Gastrocnemius medialis (tissue), 4 donors: ENCODE measurements at regions not wholly inside any gene's neighbourhood (a gene's known extent, or its start where the extent isn't known, plus 50 kb on each side); places are given as distances from the start of the nearest gene placed in this dataset.

Source experiments
- CTCF ChIP-seq, 5 experiments: fragments of 450-650 bp in 3 of 5; fragments of 200-600 bp in 2 of 5; sonication (generic) in 2 of 5; IDR thresholded peaks in 4 of 5; conservative IDR thresholded peaks in 1 of 5; 1 replicate in 4 of 5; 2 replicates in 1 of 5; pipeline ENCODE4 v1.5.1; 2016 to 2019; ENCODE audit warnings: antibody characterized with exemption in 5 of 5, mild to moderate bottlenecking in 3 of 5, moderate library complexity in 3 of 5
- POLR2A ChIP-seq, 2 donors: fragments of 450-650 bp; IDR thresholded peaks; one replicate each; pipeline ENCODE4 v1.6.1; 2017; ENCODE audit warnings: antibody characterized with exemption in 2 of 2, mild to moderate bottlenecking in 2 of 2, moderate library complexity in 2 of 2

GRCh38 chr3:23052620-23053019 is 150.5 kb upstream of the UBE2E2 start:
- TF ChIP-seq POLR2A (IDR thresholded peaks at IDR 0.05) (no peak), CTCF (IDR thresholded peaks at IDR 0.05 in 4 of 5, conservative IDR thresholded peaks at IDR 0.05 in 1 of 5) (no peak)
